Mesendoderm (in vitro differentiated cells): ENCODE measurements at regions not wholly inside any gene's neighbourhood (a gene's known extent, or its start where the extent isn't known, plus 50 kb on each side); places are given as distances from the start of the nearest gene placed in this dataset.
A peak's percentile ranks its signal among the peaks of the same experiment; 100 is the strongest.

Experiments used
- DNase-seq: peaks from one replicate; pipeline ENCODE4 v3.0.0; 2013
- H2AK5ac ChIP-seq: 2 replicates; pipeline ENCODE4 v1.6.1; 2013; ENCODE audit warnings: low read length, inconsistent platforms
- H2BK120ac ChIP-seq: 2 replicates; pipeline ENCODE4 v1.6.1; 2013; ENCODE audit warnings: low read depth, mild to moderate bottlenecking, low read length, moderate library complexity, mixed read lengths
- H2BK15ac ChIP-seq: replicated peaks from 2 replicates; pipeline ENCODE4 v1.6.1; 2013; ENCODE audit warnings: low read depth, mild to moderate bottlenecking, moderate library complexity
- H2BK5ac ChIP-seq: 2 replicates; pipeline ENCODE4 v1.6.1; 2013; ENCODE audit warnings: low read length, inconsistent platforms
- H3K18ac ChIP-seq: 2 replicates; pipeline ENCODE4 v1.6.1; 2013; ENCODE audit warnings: mild to moderate bottlenecking, low read length, mixed read lengths
- H3K23ac ChIP-seq: one replicate; pipeline ENCODE4 v1.6.1; 2013; ENCODE audit warnings: low read length
- H3K27ac ChIP-seq: 2 replicates; pipeline ENCODE4 v1.5.1; 2013; ENCODE audit warnings: low read depth, mild to moderate bottlenecking, inconsistent platforms, low read length, moderate library complexity
- H3K27me3 ChIP-seq: 2 replicates; pipeline ENCODE4 v1.6.1; 2013; ENCODE audit warnings: low read length, control low read depth, mild to moderate bottlenecking, inconsistent platforms; ENCODE audit not compliant: insufficient read depth, poor library complexity
- H3K36me3 ChIP-seq: 2 replicates; pipeline ENCODE4 v1.6.1; 2013; ENCODE audit warnings: low read length, inconsistent platforms; ENCODE audit not compliant: control insufficient read depth, insufficient read depth
- H3K4ac ChIP-seq: one replicate; pipeline ENCODE4 v1.6.1; 2013; ENCODE audit warnings: low read depth, mild to moderate bottlenecking, low read length, moderate library complexity
- H3K4me1 ChIP-seq: 2 replicates; pipeline ENCODE4 v1.6.1; 2013; ENCODE audit warnings: low read depth, low read length, inconsistent platforms; ENCODE audit not compliant: control insufficient read depth
- H3K4me2 ChIP-seq: 2 replicates; pipeline ENCODE4 v1.6.1; 2013; ENCODE audit warnings: low read length
- H3K4me3 ChIP-seq: 2 replicates; pipeline ENCODE4 v1.5.1; 2013; ENCODE audit warnings: mild to moderate bottlenecking, low read length
- H3K56ac ChIP-seq: one replicate; pipeline ENCODE4 v1.6.1; 2013; ENCODE audit warnings: low read length
- H3K79me1 ChIP-seq: 2 replicates; pipeline ENCODE4 v1.6.1; 2013; ENCODE audit warnings: low read length, inconsistent platforms
- H3K79me2 ChIP-seq: 2 replicates; pipeline ENCODE4 v1.6.1; 2013; ENCODE audit warnings: mild to moderate bottlenecking, low read length; ENCODE audit not compliant: control insufficient read depth, insufficient read depth
- H3K9ac ChIP-seq: 2 replicates; pipeline ENCODE4 v1.6.1; 2013; ENCODE audit warnings: low read length, inconsistent platforms
- H4K5ac ChIP-seq: one replicate; pipeline ENCODE4 v1.6.1; 2013; ENCODE audit warnings: low read length
- H4K8ac ChIP-seq: one replicate; pipeline ENCODE4 v1.6.1; 2013; ENCODE audit warnings: low read depth, mild to moderate bottlenecking, control low read depth, low read length, moderate library complexity
- WGBS: extraction: QIAGEN DNeasy Blood & Tissue Kit; methylation state at CpG from one replicate; pipeline ENCODE4 v1.1.7; 2013; ENCODE audit warnings: low lambda C conversion rate, missing lambda C conversion rate; ENCODE audit not compliant: insufficient coverage; ENCODE audit errors: extremely low coverage; 5-methylcytosine and 5-hydroxymethylcytosine counted together

DNA sequence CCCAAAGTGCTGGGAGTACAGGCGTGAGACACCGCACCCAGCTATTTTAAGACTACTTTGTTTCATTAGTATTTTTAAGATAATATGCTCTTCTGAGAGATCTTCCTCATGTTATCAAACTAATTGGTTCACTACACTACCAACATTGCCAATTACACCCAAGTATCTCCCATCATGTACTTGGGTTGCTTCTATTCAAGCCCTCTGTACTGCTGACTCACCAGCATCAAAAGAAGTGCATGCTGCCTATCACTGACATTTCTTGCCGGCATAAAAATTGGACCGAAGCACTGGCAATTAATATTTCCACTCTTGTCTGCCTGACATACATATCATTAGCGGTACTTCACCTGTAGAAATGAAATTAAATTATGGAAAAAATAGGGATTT lies 164.2 kb upstream of the NBEA start:
- Histone ChIP-seq H2BK5ac (no peak overlapping the region), H3K56ac (no peak overlapping the region), H2BK120ac (peak overlapping the region; percentile 28), H3K9ac (no peak overlapping the region), H3K79me1 (no peaks in the 10 kb centered on the region), H3K36me3 (no peaks in the 10 kb centered on the region), H3K4ac (no peak overlapping the region), H2BK15ac (no peak overlapping the region), H3K27me3 (no peaks in the 10 kb centered on the region), H3K4me2 (no peak overlapping the region), H4K8ac (no peak overlapping the region), H3K79me2 (no peaks in the 10 kb centered on the region), H3K27ac (no peak overlapping the region), H3K18ac (peak overlapping the region; percentile 56), H3K23ac (no peak overlapping the region), H2AK5ac (no peak overlapping the region), H3K4me3 (no peak overlapping the region), H4K5ac (no peak overlapping the region), H3K4me1 (peaks cover 2% of the 10 kb centered on the region)
- WGBS, result no CpG with 5 or more reads among the region's 5 CpGs
- no peak for DNase-seq

DNA sequence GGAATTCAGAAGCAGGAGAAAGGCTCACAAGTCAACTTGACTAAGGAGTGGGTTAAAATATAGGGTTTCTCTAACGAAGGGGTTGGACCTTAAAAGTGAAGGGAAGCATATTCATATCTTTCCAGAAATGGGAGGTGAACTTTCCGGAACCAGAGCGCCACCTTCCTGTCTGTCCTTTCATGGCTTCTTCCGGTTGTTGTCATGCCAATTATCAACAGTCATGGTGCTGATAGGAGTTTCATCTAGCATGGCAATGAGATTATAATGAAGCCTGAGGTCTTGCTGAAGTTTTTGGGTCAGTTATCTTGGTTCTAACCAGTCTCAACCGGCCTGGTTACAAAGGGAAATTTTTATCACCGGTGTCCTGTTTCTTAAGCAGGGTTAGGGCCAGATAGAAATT lies 162.9 kb upstream of the NBEA start:
- H4K5ac ChIP-seq, result no peak overlapping the region
- DNase-seq, result peak; percentile 60
- no peak overlapping the region for H3K18ac ChIP-seq
- WGBS, result no CpG with 5 or more reads among the region's 6 CpGs
- H3K27me3 ChIP-seq, result no peaks in the 10 kb centered on the region
- no peak overlapping the region for H3K9ac ChIP-seq
- peaks cover 2% of the 10 kb centered on the region for H3K4me1 ChIP-seq
- H3K56ac ChIP-seq, result no peak overlapping the region
- H2BK120ac ChIP-seq, result no peak overlapping the region
- no peak overlapping the region for H3K23ac ChIP-seq
- H2BK15ac ChIP-seq, result no peak overlapping the region
- H3K4me2 ChIP-seq, result no peak overlapping the region
- no peaks in the 10 kb centered on the region for H3K79me2 ChIP-seq
- H3K4me3 ChIP-seq, result no peak overlapping the region
- no peak overlapping the region for H3K27ac ChIP-seq
- H3K4ac ChIP-seq, result peak overlapping the region; percentile 0
- no peaks in the 10 kb centered on the region for H3K79me1 ChIP-seq
- H4K8ac ChIP-seq, result no peak overlapping the region
- H2BK5ac ChIP-seq, result no peak overlapping the region
- no peaks in the 10 kb centered on the region for H3K36me3 ChIP-seq
- H2AK5ac ChIP-seq, result no peak overlapping the region

DNA sequence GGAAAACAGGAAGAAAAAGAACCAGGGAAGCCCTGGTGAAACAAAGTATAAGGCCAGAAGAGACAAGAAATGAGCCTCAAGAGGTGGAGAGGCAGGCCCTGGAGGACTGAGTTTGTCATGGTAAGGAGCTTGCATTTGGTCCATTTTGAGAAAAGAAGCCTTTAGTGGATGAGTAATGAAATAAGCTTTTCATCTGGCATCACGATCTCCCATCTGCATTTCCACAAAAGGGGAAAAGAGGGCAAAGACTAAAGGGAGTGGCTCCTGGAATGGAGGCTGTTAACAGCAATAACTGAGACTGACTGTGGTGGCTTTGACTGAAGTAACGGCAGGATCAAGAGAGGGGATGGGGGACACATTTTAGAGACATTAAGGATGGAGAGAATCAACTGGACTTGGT lies 148.8 kb upstream of the NBEA start:
- Histone ChIP-seq H3K4ac (no peak overlapping the region), H3K56ac (no peak overlapping the region), H3K27ac (no peak overlapping the region), H2BK120ac (no peak overlapping the region), H3K79me2 (no peaks in the 10 kb centered on the region), H3K23ac (no peak overlapping the region), H4K8ac (no peak overlapping the region), H2AK5ac (no peak overlapping the region), H2BK15ac (no peak overlapping the region), H3K4me3 (no peak overlapping the region), H3K9ac (no peak overlapping the region), H3K4me1 (no peaks in the 10 kb centered on the region), H3K27me3 (no peaks in the 10 kb centered on the region), H3K4me2 (no peak overlapping the region), H3K18ac (no peak overlapping the region), H4K5ac (no peak overlapping the region), H3K79me1 (no peaks in the 10 kb centered on the region), H3K36me3 (peaks cover 2% of the 10 kb centered on the region), H2BK5ac (no peak overlapping the region)
- DNase-seq, result no peak
- WGBS, result no CpG with 5 or more reads among the region's 2 CpGs

DNA sequence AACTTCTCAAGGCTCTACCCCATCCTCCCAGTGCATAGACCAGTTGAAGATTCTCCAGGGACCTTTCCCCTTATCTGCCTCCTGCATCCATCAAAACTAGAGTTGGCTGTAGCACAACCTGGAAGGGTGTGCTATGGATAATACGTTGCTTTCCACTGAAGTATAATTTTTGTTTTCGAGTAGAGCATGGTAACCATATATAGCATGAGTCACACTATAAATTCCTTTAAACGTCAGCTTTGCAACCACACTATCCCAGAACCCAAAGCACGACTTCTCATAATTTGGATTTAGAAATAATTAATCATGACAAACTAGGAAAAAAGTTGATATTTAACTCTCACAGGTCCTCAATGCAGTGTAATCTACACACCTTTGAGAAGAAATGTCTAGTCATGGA lies 138.3 kb upstream of the NBEA start:
- Histone ChIP-seq H3K27me3 (no peaks in the 10 kb centered on the region), H3K56ac (no peak overlapping the region), H2AK5ac (no peak overlapping the region), H3K23ac (no peak overlapping the region), H4K5ac (no peak overlapping the region), H3K4me2 (no peak overlapping the region), H2BK120ac (no peak overlapping the region), H3K4ac (no peak overlapping the region), H3K79me2 (no peaks in the 10 kb centered on the region), H3K18ac (no peak overlapping the region), H3K9ac (no peak overlapping the region), H3K36me3 (no peaks in the 10 kb centered on the region), H3K4me1 (no peaks in the 10 kb centered on the region), H3K79me1 (no peaks in the 10 kb centered on the region), H3K4me3 (no peak overlapping the region), H2BK5ac (no peak overlapping the region), H4K8ac (no peak overlapping the region), H3K27ac (no peak overlapping the region), H2BK15ac (no peak overlapping the region)
- WGBS, result no CpG with 5 or more reads among the region's 4 CpGs
- no peak for DNase-seq

DNA sequence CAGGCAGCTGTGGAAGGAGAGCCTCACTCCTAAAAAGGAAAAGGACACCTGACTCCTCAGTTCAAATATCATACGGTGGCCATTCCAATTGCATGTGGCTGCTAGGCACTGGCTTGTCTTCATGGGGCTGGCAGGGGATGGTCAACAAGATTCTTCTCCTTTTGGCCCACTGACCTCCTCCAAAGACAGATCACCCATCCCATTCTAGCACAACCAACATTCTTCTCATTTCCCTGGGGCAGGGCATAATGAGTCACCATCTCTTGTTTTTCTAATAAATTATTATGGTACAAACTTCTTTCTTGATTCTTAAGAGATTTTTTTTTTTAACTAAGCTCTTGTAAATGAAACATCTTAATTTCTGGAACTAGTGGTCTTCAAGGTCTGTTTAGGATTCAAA lies 136.7 kb upstream of the NBEA start:
- no peak overlapping the region for H2AK5ac ChIP-seq
- no peak for DNase-seq

DNA sequence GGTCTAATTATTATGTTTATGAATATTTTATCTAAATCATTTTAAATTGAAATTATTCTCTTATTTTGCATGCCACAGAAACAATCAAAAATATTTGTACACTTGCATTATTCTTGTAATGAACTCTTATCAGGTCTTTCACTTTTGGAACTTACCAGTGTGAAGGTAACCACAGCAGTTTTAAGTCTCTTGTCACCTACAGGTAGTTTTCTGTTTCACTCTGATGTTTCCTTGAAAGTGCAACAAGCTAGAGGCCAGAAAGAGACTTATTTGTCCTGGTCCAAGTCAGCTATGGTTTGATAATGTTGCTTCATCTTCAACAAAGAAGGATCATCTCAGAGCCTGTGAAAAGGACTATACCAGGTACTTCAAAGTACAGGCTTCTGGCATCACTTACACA lies 133.4 kb upstream of the NBEA start:
- no peak overlapping the region for H3K23ac ChIP-seq
- H3K27ac ChIP-seq, result no peak overlapping the region
- no peaks in the 10 kb centered on the region for H3K4me1 ChIP-seq
- no peak overlapping the region for H4K8ac ChIP-seq
- no peak overlapping the region for H3K4me2 ChIP-seq
- DNase-seq, result no peak
- H3K79me1 ChIP-seq, result no peaks in the 10 kb centered on the region
- H2BK5ac ChIP-seq, result no peak overlapping the region
- no peaks in the 10 kb centered on the region for H3K27me3 ChIP-seq
- H3K9ac ChIP-seq, result no peak overlapping the region
- H3K79me2 ChIP-seq, result no peaks in the 10 kb centered on the region
- H2BK120ac ChIP-seq, result no peak overlapping the region
- H2AK5ac ChIP-seq, result no peak overlapping the region
- no peak overlapping the region for H2BK15ac ChIP-seq
- no peak overlapping the region for H3K4me3 ChIP-seq
- no peak overlapping the region for H3K18ac ChIP-seq
- no peaks in the 10 kb centered on the region for H3K36me3 ChIP-seq
- no peak overlapping the region for H4K5ac ChIP-seq
- no peak overlapping the region for H3K4ac ChIP-seq
- H3K56ac ChIP-seq, result no peak overlapping the region

More for the DNA sequence above, 136.7 kb upstream of the NBEA start:
- no peak overlapping the region for H2BK15ac ChIP-seq
- no peak overlapping the region for H3K4me3 ChIP-seq
- H4K8ac ChIP-seq, result no peak overlapping the region
- H3K4me2 ChIP-seq, result no peak overlapping the region
- H3K9ac ChIP-seq, result no peak overlapping the region
- H3K36me3 ChIP-seq, result no peaks in the 10 kb centered on the region
- no peak overlapping the region for H2BK5ac ChIP-seq
- no CpG with 5 or more reads among the region's 1 CpG for WGBS
- H4K5ac ChIP-seq, result no peak overlapping the region
- no peaks in the 10 kb centered on the region for H3K79me2 ChIP-seq
- no peaks in the 10 kb centered on the region for H3K4me1 ChIP-seq
- no peak overlapping the region for H3K56ac ChIP-seq
- H3K27me3 ChIP-seq, result no peaks in the 10 kb centered on the region
- H3K18ac ChIP-seq, result no peak overlapping the region
- H3K23ac ChIP-seq, result no peak overlapping the region
- no peak overlapping the region for H3K27ac ChIP-seq
- H3K4ac ChIP-seq, result no peak overlapping the region
- H2BK120ac ChIP-seq, result no peak overlapping the region
- no peaks in the 10 kb centered on the region for H3K79me1 ChIP-seq
